Activated T-cell treated with anti-CD3 and anti-CD28 coated beads, Interleukin-2, amount 50 U/mL, for 48 hours (primary cell): ENCODE measurements at regions not wholly inside any gene's neighbourhood (a gene's known extent, or its start where the extent isn't known, plus 50 kb on each side); places are given as distances from the start of the nearest gene placed in this dataset.

ENCODE experiments used
- DNase-seq, 2 experiments: peaks; one replicate each; pipeline ENCODE4 v3.0.0-alpha.2; 2020

- DNase-seq, result no peak
Measured at GRCh38 chr13:106118050-106118449, 417.4 kb downstream of the EFNB2 start.

GRCh38 chr13:106117640-106118039, 417.8 kb downstream of the EFNB2 start:
- no peak for DNase-seq

DNA sequence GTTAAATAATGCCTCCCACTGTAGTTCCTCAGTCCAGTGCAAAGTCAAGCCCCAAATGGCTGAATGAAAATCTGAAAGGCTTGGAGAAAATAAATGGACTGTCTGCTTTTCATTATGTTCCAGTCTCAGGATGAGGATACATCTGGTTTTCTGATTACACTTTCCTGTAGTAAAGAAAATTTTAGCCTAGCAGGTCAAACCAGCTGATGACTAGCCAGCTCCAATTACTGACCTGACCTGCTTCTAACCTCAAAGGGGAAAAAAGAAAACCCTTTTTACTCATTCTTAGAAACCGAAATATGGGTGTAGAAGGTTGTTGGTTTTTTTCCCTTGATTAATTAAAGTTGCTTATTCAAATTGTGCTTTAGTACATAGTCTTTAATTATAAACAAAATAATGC, 418.4 kb downstream of the EFNB2 start:
- DNase-seq, result no peak

GRCh38 chr13:106115081-106115480, 420.4 kb downstream of the EFNB2 start:
- no peak for DNase-seq

DNA sequence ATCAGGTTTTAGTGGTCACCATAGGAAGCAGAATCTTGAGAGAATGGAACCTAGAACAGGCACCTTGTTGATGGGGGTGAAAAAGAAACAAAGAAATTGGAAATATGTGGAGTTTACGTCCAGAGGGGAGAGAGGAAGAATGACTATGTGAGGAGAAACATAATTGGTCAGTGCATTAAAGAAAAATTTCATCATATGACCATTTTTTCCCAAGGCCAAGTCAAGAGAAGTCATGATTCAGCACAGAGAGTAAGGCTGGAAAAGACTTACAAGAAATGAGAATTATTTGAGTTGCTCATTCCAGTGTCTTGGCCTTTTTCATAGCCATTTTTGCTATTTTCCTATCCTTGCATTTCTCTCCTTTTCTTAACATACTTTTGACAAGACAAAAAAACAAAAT, 421.7 kb downstream of the EFNB2 start:
- no peak for DNase-seq

DNA sequence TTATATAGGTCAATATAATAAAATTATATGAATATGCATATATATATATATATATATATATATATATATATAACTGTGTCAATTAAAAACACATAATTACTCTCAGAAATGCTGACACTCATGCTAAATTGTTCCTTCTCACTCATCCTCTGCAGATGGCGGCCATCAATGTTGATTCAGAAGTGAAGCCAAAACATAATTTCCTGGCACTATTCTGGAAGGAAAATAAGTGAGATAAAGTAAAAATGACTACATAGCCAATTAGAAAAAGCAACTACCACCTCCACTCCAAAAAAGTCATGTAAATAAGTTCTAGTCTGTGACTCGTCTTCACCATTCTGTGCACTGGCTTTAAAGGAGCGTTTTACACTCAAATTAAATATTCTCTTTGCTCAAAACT, 423.3 kb downstream of the EFNB2 start:
- no peak for DNase-seq

GRCh38 chr13:106110241-106110855, 425.1 kb downstream of the EFNB2 start:
- no peak for DNase-seq

DNA sequence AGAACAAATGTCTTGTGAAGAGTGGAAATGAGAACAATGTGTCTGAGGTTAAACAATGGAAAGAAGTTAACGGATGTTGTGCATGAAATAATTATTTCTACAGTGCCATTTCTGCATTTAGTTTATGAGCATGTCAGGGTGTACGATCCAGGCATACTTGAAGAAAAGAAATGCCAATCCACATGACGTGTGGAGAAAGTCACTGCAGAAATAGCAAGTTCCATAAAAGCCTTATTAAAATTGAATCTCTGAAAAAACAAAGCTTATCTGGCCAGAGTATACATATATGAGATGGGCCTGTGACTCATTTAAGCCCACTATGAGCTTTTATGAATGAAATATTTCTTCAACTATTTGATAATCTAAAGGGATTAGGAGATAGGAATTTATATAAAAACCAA, 426.1 kb downstream of the EFNB2 start:
- no peak for DNase-seq

GRCh38 chr13:106108346-106108745, 427.1 kb downstream of the EFNB2 start:
- DNase-seq, result no peak

DNA sequence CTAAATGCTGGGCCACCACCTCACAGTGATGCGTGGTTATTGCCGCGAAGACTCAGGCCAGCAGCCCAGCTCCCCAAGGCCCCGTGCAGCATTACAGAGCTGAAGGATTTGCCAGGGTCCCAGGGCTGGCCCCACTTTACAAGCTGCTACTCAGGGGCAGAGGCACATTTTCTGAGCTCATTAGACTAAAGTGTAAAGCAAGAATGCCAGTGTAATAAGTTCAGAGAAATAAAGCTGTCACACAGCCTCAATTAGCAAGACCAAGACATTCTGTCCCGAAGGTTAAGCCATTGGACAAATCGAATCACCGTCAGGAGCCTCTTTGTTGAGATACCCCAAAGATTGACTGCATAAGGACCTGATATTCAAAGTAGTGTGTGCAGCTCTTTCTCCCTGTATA, 428.4 kb downstream of the EFNB2 start:
- no peak for DNase-seq

DNA sequence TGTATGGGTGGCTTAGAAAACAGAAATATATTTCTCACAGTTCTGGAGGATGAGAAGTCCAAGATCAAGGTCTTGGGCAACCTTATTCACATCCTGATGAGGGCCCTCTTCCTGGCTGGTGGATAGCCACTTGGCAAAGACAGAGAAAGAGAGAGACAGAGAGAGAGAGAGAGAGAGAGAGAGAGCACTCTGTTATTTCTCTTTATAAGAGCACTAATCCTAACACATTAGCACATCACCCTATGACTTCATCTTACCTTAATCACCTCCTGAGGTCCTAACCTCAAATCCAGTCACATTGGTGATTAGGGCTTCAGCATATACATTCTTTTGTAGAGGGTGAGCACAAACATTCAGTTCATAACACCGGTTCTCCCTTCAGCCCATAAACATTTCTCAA, 430.3 kb downstream of the EFNB2 start:
- no peak for DNase-seq

DNA sequence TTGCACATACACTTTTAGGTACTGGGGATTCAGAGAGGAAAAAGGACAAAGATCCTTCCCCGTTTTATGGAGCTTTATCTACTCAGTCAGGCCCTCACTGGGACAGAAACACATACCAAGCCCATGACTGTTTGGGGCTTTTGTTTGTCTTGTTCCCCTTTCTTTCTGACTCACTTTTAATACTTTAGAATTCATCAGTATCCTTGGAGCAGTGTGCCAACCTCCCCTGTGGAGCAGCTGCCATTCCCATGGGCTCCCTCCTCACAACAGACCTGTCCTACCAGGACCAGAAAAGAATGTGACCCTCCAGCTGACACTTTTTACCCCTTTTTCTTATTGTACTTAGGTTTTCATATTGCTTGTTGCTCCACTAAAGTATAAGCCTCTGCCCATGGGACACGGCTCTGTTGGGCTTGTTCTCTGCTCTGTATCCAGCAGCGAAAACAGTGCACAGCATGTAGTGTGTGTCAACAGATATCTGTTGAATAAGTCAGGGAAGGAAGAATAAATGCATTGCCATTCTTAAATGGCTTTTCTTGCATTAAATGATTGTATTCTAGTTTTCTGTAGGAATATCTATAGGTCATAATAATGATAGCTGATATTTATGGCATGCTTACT, 431.1 kb downstream of the EFNB2 start:
- no peak for DNase-seq

GRCh38 chr13:106103779-106104178, 431.7 kb downstream of the EFNB2 start:
- no peak for DNase-seq

GRCh38 chr13:106102786-106103185, 432.7 kb downstream of the EFNB2 start:
- DNase-seq, result no peak

GRCh38 chr13:106101201-106101600, 434.3 kb downstream of the EFNB2 start:
- DNase-seq, result no peak

DNA sequence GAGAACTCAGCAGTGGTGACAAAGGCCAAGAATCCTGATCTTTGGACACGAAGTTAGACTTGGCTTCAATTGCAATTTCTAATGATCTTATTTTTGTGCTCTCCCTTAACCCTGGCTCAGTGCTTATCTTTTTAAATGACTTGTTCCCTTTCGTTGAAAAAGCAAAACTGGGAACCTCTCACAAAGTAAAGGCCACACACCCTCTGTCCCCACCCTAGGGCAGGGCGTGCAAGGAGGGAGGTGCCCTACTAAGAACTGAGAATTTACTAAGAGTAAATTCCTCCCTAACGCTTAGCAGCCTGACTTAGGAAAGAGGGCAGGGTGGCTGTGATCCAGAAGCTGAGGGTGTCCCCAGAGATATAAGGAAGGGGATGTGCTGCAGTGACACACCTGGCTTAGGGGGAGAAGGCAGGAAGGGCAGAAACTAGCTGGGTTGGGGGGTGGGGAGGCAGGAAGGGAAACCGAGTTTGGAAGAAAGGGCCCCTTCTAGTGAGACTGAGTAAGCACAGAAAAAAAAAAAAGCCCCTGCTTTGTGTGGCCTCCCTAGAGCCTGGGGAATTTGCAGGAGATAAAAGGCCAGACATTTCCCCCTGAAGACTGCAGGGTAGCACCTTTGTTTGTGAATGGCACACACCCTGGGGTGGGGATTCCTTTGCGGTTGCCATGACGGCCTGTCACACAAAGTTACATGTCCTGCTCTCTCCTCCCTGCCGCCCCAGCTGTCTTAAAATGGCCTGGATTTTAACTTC, 435.1 kb downstream of the EFNB2 start:
- no peak for DNase-seq

DNA sequence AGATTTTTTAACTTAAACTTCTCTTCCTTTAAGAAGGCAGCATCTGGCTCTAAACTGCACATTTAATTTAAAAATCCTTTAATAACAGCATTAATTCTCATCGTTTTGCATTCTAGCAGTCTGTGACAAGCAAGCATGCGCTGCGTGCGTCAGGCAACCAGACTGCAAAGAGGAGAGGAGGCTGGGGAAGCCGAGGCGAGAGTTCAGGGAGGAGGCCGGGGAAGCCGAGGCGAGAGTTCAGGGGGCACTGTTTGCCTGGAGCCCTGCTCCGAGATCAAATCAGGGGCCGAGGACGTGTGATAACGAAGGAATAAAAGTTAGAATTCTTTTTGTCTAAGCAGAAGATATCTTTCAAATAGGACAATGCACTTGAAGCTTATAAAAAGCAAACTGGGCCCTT, 435.7 kb downstream of the EFNB2 start:
- DNase-seq, result no peak

- no peak for DNase-seq
Measured at GRCh38 chr13:106098778-106099177, 436.7 kb downstream of the EFNB2 start.

GRCh38 chr13:106096661-106097092, 438.8 kb downstream of the EFNB2 start:
- DNase-seq, result no peak

DNA sequence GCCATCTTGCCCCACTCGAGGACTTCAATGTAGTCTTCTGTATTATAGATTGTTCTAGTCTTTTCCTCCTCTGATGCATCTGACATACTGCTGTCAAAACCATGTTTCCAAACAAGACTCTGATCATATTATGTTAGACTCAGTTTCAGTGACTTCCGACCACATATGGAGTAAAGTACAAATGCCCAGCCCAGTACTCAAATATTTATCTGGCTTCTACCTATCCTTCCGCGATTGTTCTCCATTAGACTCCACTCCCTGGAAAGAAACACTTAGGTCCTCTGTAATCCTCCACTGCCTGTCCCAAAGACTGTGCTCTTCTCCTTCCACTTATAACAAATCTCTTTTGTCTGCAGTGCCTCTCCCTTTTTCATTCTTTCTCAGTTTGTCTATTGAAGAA, 439.5 kb downstream of the EFNB2 start:
- DNase-seq, result no peak

GRCh38 chr13:106095406-106095805, 440.1 kb downstream of the EFNB2 start:
- no peak for DNase-seq

DNA sequence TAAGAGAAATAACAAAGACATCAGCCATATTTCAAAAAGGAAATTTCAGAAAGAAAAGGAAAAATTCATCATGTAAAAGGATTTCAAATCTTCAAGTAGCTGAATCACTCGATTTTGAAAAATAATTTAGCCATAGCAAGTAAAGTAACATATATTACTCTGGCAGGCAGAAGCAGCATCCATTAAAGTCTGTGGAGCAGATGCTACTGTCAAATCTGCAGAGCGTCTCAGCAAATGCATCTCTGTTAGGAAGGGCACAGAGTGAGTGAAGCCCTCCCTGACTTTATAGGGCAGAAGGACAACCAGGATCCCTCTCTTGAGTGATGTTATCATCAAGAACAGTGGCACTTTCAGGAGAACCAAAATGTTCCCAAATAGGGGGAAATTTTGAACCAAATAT, 445.5 kb downstream of the EFNB2 start:
- DNase-seq, result no peak

DNA sequence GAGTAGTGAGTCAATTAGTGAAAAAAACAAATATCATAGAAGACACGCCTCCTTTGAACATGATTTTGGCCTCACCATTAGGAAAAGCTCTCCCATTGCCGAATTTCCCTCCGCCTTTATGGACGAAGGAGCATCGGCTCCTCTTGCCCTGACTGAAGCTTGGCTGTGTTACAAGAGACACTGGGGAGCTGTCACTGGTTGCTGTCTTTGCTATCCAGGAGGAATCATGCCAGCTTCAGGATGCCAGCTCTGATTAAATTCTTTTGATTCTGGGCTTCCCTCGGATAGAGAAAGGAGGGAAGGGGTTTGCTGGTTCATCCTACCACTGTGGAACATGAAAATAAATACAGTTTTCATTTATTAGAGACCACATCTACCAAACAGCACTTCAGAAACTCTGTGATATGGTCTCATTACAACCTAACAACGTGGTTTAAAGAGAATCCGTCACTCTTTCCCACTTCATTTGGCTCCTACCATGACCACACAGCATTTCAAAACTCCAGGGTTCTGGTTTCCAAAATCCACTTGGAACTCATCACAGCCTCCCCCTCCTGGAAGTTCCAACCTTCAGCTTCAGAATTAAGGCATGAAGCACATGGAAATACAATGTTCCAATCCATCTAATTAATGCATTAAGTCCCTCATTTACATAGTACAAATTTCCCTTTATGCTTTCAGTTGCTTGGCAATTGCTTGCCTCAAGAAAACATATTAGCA, 446.0 kb downstream of the EFNB2 start:
- DNase-seq, result no peak

DNA sequence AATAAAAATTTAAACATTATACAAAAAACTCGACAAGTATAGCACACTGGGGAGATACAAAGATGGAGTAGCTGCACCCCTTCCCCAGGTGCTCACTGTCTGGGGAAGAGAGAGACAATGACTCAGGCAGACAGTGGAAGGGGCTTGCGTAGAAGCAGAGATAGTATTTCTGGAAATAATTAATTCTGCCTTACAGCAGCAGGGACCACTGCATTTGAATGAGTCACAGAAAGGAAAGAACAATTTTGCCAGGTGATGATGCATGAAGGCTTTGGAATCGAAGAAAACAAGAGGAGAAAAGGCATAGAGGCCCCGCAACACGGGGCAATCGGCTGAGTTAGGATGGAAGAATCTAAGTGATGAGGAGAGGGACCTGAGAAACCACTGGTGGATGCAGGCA, 447.4 kb downstream of the EFNB2 start:
- no peak for DNase-seq
